ENCODE measurements at regions not wholly inside any gene's neighbourhood (a gene's known extent, or its start where the extent isn't known, plus 50 kb on each side); places are given as distances from the start of the nearest gene placed in this dataset. TPM values are rescaled to one million over a fixed set of nuclear protein-coding genes. Genes with fewer than 3 reads are reported as not detected.

- peak overlapping the region in 2 of 4 donors; percentile 5 to 39 for H3K4me3 ChIP-seq
These were observed 55.6 kb upstream of the CARMIL1 start for GRCh38 chr6:25223490-25223991.

DNA sequence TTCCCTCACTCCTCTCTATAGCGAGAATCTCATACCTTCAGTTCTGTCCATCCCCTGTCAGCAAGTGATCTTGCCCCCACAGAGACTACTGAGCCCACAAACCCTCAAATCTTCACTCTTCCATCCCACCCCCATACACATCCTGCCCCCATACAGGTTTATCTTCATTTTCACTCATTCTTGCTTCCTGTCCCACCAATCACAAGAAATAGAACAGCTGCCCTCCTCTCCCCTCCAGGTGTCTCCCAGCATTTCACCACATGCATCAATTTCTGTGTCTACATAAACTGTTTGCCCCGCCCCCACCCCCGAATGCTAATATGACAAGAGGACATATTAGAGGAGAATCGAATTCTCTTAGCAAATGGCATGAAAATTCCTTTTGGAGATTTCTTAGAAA, 54.9 kb upstream of the CARMIL1 start:
- TF ChIP-seq EP300 (IDR thresholded peaks at IDR 0.05) = no peak
- TF ChIP-seq, protein P1, sequence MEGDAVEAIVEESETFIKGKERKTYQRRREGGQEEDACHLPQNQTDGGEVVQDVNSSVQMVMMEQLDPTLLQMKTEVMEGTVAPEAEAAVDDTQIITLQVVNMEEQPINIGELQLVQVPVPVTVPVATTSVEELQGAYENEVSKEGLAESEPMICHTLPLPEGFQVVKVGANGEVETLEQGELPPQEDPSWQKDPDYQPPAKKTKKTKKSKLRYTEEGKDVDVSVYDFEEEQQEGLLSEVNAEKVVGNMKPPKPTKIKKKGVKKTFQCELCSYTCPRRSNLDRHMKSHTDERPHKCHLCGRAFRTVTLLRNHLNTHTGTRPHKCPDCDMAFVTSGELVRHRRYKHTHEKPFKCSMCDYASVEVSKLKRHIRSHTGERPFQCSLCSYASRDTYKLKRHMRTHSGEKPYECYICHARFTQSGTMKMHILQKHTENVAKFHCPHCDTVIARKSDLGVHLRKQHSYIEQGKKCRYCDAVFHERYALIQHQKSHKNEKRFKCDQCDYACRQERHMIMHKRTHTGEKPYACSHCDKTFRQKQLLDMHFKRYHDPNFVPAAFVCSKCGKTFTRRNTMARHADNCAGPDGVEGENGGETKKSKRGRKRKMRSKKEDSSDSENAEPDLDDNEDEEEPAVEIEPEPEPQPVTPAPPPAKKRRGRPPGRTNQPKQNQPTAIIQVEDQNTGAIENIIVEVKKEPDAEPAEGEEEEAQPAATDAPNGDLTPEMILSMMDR (IDR thresholded peaks at IDR 0.05) = no peak
- TF ChIP-seq POLR2A (IDR thresholded peaks at IDR 0.05) = no peak
- H3K9me3 ChIP-seq = no peaks in the 10 kb centered on the region
- peaks cover 0 to 12% (median 0%) of the 10 kb centered on the region in 4 donors for H3K4me1 ChIP-seq
- DNase-seq (ENCODE audit: low spot score in 2 of 2) = no peak
- H3K4me3 ChIP-seq = no peak overlapping the region
- H3K27ac ChIP-seq = no peak overlapping the region
- no peaks in the 10 kb centered on the region for H3K27me3 ChIP-seq
- no peaks in the 10 kb centered on the region for H3K36me3 ChIP-seq
- 80 to 96% methylated on average over 4 of the region's 4 CpGs for WGBS, 2 donors

More at GRCh38 chr6:25223490-25223991, 55.6 kb upstream of the CARMIL1 start:
- 5 to 11% methylated on average over 4 of the region's 4 CpGs for WGBS, 2 donors
- Histone ChIP-seq H3K9me3 (no peaks in the 10 kb centered on the region), H3K36me3 (no peaks in the 10 kb centered on the region), H3K27me3 (no peaks in the 10 kb centered on the region), H3K4me1 (peaks cover 0 to 12% (median 0%) of the 10 kb centered on the region in 4 donors), H3K27ac (peak overlapping the region in 1 of 4 donors; percentile 52)
- no peak for TF ChIP-seq POLR2A (IDR thresholded peaks at IDR 0.05)
- TF ChIP-seq, protein P1 (IDR thresholded peaks at IDR 0.05) = peak; percentile 78 to 88 (median 84)
- peak; percentile 51 to 73 for DNase-seq (ENCODE audit: low spot score in 2 of 2)

GRCh38 chr6:25227854-25228253, 51.3 kb upstream of the CARMIL1 start:
- Histone ChIP-seq H3K9me3 (no peaks in the 10 kb centered on the region), H3K27ac (no peak overlapping the region), H3K36me3 (no peaks in the 10 kb centered on the region), H3K27me3 (no peaks in the 10 kb centered on the region), H3K4me1 (peaks cover 0 to 31% (median 0%) of the 10 kb centered on the region in 4 donors), H3K4me3 (no peak overlapping the region)
- DNase-seq (ENCODE audit: low spot score in 2 of 2) = no peak
- TF ChIP-seq, protein P1 (IDR thresholded peaks at IDR 0.05) = no peak
- TF ChIP-seq EP300 (IDR thresholded peaks at IDR 0.05) = no peak
- TF ChIP-seq POLR2A (IDR thresholded peaks at IDR 0.05) = no peak

Small RNA genes lying in the stretch of these regions (small RNA-seq; reads per million reads assigned to genes)
- gene RN7SL334P = not detected
